Sigmoid colon (tissue), 6 donors: ENCODE measurements at regions not wholly inside any gene's neighbourhood (a gene's known extent, or its start where the extent isn't known, plus 50 kb on each side); places are given as distances from the start of the nearest gene placed in this dataset.

Source experiments
- DNase-seq: peaks from one replicate; pipeline ENCODE4 v3.0.0-alpha.2; 2019
- H3K27ac ChIP-seq, 4 donors: fragments of 200-600 bp; sonication (generic); one replicate each; pipeline ENCODE4 v1.5.1; 2016 to 2019; ENCODE audit warnings: mild to moderate bottlenecking in 1 of 4
- H3K27me3 ChIP-seq, 3 donors: fragments of 200-600 bp; sonication (generic); one replicate each; pipeline ENCODE4 v1.5.1; 2019; ENCODE audit warnings: mild to moderate bottlenecking in 1 of 3
- H3K36me3 ChIP-seq, 4 donors: fragments of 200-600 bp; sonication (generic); one replicate each; pipeline ENCODE4 v1.5.1; 2016 to 2019
- H3K4me1 ChIP-seq, 4 donors: fragments of 200-600 bp; sonication (generic); one replicate each; pipeline ENCODE4 v1.5.1; 2017 to 2019
- H3K4me3 ChIP-seq, 4 donors: fragments of 200-600 bp; sonication (generic); one replicate each; pipeline ENCODE4 v1.5.1; 2017 to 2019; ENCODE audit warnings: mild to moderate bottlenecking in 2 of 4, moderate library complexity in 1 of 4
- H3K9me3 ChIP-seq, 4 donors: fragments of 200-600 bp in 3 of 4; sonication (generic) in 3 of 4; one replicate each; pipeline versions ENCODE4 v1.5.1 to v1.6.1; 2013 to 2019
- CTCF ChIP-seq, 4 experiments: fragments of 450-650 bp in 3 of 4; fragments of 200-600 bp in 1 of 4; IDR thresholded peaks; one replicate each; pipeline ENCODE4 v1.5.1; 2016 to 2019; ENCODE audit warnings: antibody characterized with exemption in 4 of 4, mild to moderate bottlenecking in 3 of 4, moderate library complexity in 2 of 4
- EP300 ChIP-seq, 4 donors: sonication (generic); formaldehyde crosslinking; IDR thresholded peaks; one replicate each; pipeline ENCODE4 v1.6.1; 2017; ENCODE audit warnings: antibody characterized with exemption in 4 of 4
- POLR2A ChIP-seq, 2 donors: fragments of 450-650 bp; IDR thresholded peaks; one replicate each; pipeline ENCODE4 v1.6.1; 2016; ENCODE audit warnings: antibody characterized with exemption in 2 of 2, mild to moderate bottlenecking in 2 of 2, moderate library complexity in 2 of 2
- POLR2AphosphoS5 ChIP-seq, 4 donors: sonication (generic); formaldehyde crosslinking; IDR thresholded peaks; one replicate each; pipeline ENCODE4 v1.6.1; 2017; ENCODE audit warnings: antibody characterized with exemption in 4 of 4
- WGBS, 2 donors: extraction: QIAGEN DNeasy Blood & Tissue Kit; methylation state at CpG; one replicate each; pipeline ENCODE4 v1.1.7; 2013; 5-methylcytosine and 5-hydroxymethylcytosine counted together
- intact Hi-C: fragments of 100-400 bp; cut with DNase I; formaldehyde crosslinking; loops from one replicate; pipeline ENCODE4 v1.15.1; 2023
- donor health status: healthy with polysubstance abuse.
- donor health status: healthy.

- no peak overlapping the region for H3K27ac ChIP-seq
- H3K36me3 ChIP-seq = no peaks in the 10 kb centered on the region
- no peaks in the 10 kb centered on the region for H3K27me3 ChIP-seq
- H3K4me1 ChIP-seq = no peaks in the 10 kb centered on the region
- no peak for DNase-seq
- H3K4me3 ChIP-seq = no peak overlapping the region
- WGBS, 2 donors = 69 to 92% methylated on average over 2 of the region's 2 CpGs
- intact Hi-C loops = no loop called here
- TF ChIP-seq CTCF (IDR thresholded peaks at IDR 0.05) = no peak
- TF ChIP-seq EP300 (IDR thresholded peaks at IDR 0.05) = no peak
- no peak for TF ChIP-seq POLR2AphosphoS5 (IDR thresholded peaks at IDR 0.05)
- TF ChIP-seq POLR2A (IDR thresholded peaks at IDR 0.05) = no peak
- no peaks in the 10 kb centered on the region for H3K9me3 ChIP-seq
Observed at GRCh38 chr2:191569025-191569424, 108.9 kb upstream of the NABP1 start.

GRCh38 chr2:191571163-191571769 is 106.7 kb upstream of the NABP1 start:
- no peak overlapping the region for H3K27ac ChIP-seq
- H3K4me1 ChIP-seq = no peaks in the 10 kb centered on the region
- DNase-seq = no peak
- WGBS, 2 donors = 15 to 28% methylated on average over 6 of the region's 6 CpGs
- no peaks in the 10 kb centered on the region for H3K27me3 ChIP-seq
- intact Hi-C loops = no loop called here
- peak overlapping the region in 1 of 4 donors; percentile 9 for H3K4me3 ChIP-seq
- H3K9me3 ChIP-seq = no peaks in the 10 kb centered on the region
- H3K36me3 ChIP-seq = no peaks in the 10 kb centered on the region
- TF ChIP-seq CTCF (IDR thresholded peaks at IDR 0.05) = no peak
- no peak for TF ChIP-seq POLR2AphosphoS5 (IDR thresholded peaks at IDR 0.05)
- TF ChIP-seq EP300 (IDR thresholded peaks at IDR 0.05) = no peak
- no peak for TF ChIP-seq POLR2A (IDR thresholded peaks at IDR 0.05)

- TF ChIP-seq POLR2A (IDR thresholded peaks at IDR 0.05) = no peak
- TF ChIP-seq CTCF (IDR thresholded peaks at IDR 0.05) = no peak
- no peak for TF ChIP-seq EP300 (IDR thresholded peaks at IDR 0.05)
- TF ChIP-seq POLR2AphosphoS5 (IDR thresholded peaks at IDR 0.05) = no peak
- intact Hi-C loops = no loop called here
- WGBS, 2 donors = 88 to 91% methylated on average over 5 of the region's 5 CpGs
Observed at GRCh38 chr2:191572319-191572718, 105.6 kb upstream of the NABP1 start.

GRCh38 chr2:191573216-191573615 is 104.7 kb upstream of the NABP1 start:
- Histone ChIP-seq H3K4me3 (no peak overlapping the region), H3K4me1 (no peaks in the 10 kb centered on the region), H3K27ac (no peak overlapping the region), H3K27me3 (no peaks in the 10 kb centered on the region), H3K9me3 (no peaks in the 10 kb centered on the region), H3K36me3 (no peaks in the 10 kb centered on the region)
- 70 to 80% methylated on average over 1 of the region's 1 CpG for WGBS, 2 donors
- intact Hi-C loops = no loop called here
- TF ChIP-seq EP300 (IDR thresholded peaks at IDR 0.05) = no peak
- no peak for TF ChIP-seq POLR2AphosphoS5 (IDR thresholded peaks at IDR 0.05)
- no peak for DNase-seq

More at GRCh38 chr2:191572319-191572718, 105.6 kb upstream of the NABP1 start:
- Histone ChIP-seq H3K27ac (no peak overlapping the region), H3K9me3 (no peaks in the 10 kb centered on the region), H3K4me3 (no peak overlapping the region), H3K36me3 (no peaks in the 10 kb centered on the region), H3K4me1 (no peaks in the 10 kb centered on the region), H3K27me3 (no peaks in the 10 kb centered on the region)
- DNase-seq = no peak

GRCh38 chr2:191574232-191574631 is 103.7 kb upstream of the NABP1 start:
- 89 to 94% methylated on average over 2 of the region's 2 CpGs for WGBS, 2 donors
- DNase-seq = no peak
- intact Hi-C loops = no loop called here

More at GRCh38 chr2:191574232-191574631, 103.7 kb upstream of the NABP1 start:
- Histone ChIP-seq H3K4me3 (no peak overlapping the region), H3K27ac (no peak overlapping the region), H3K27me3 (no peaks in the 10 kb centered on the region), H3K4me1 (no peaks in the 10 kb centered on the region), H3K9me3 (no peaks in the 10 kb centered on the region), H3K36me3 (no peaks in the 10 kb centered on the region)
- TF ChIP-seq POLR2AphosphoS5 (IDR thresholded peaks at IDR 0.05) = no peak
- no peak for TF ChIP-seq POLR2A (IDR thresholded peaks at IDR 0.05)
- no peak for TF ChIP-seq CTCF (IDR thresholded peaks at IDR 0.05)
- no peak for TF ChIP-seq EP300 (IDR thresholded peaks at IDR 0.05)
